ENCODE measurements at regions not wholly inside any gene's neighbourhood (a gene's known extent, or its start where the extent isn't known, plus 50 kb on each side); places are given as distances from the start of the nearest gene placed in this dataset.

DNA sequence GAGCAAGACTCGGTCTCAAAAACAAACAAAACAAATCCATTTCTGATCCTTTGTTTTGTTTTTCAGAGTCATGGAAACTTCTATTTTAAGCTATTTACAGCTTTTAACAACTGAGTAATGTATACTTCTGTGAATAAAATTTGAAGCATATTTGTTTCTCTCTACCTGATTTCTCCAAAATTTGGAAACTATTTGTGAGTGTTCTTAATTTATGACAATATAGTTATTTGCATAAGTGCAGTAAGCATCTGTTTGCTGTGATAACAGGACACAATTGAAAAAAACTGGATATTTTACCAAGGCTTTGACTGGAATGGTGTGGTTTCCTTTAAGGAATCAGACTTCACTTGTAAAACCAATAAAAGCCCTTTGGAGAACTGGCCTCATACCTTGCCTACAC is 53.3 kb upstream of the GULP1 start:
- no peaks in the 10 kb centered on the region for H3K36me3 Mint-ChIP-seq (ENCODE audit: insufficient read depth, unreplicated experiment)
- TF ChIP-seq, protein P1, sequence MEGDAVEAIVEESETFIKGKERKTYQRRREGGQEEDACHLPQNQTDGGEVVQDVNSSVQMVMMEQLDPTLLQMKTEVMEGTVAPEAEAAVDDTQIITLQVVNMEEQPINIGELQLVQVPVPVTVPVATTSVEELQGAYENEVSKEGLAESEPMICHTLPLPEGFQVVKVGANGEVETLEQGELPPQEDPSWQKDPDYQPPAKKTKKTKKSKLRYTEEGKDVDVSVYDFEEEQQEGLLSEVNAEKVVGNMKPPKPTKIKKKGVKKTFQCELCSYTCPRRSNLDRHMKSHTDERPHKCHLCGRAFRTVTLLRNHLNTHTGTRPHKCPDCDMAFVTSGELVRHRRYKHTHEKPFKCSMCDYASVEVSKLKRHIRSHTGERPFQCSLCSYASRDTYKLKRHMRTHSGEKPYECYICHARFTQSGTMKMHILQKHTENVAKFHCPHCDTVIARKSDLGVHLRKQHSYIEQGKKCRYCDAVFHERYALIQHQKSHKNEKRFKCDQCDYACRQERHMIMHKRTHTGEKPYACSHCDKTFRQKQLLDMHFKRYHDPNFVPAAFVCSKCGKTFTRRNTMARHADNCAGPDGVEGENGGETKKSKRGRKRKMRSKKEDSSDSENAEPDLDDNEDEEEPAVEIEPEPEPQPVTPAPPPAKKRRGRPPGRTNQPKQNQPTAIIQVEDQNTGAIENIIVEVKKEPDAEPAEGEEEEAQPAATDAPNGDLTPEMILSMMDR (IDR thresholded peaks at IDR 0.05; ENCODE audit: unreplicated experiment): no peak
- CTCF ChIA-PET: no interaction called here
- no peak overlapping the region for H3K4me3 Mint-ChIP-seq (ENCODE audit: low read depth, unreplicated experiment)
- H3K27ac Mint-ChIP-seq (ENCODE audit: unreplicated experiment): no peak overlapping the region
- no peaks in the 10 kb centered on the region for H3K9me3 Mint-ChIP-seq (ENCODE audit: low read depth, unreplicated experiment)
- intact Hi-C loops (cut with micrococcal nuclease; ENCODE audit: unreplicated experiment): no loop called here
- no peak for DNase-seq
- no peaks in the 10 kb centered on the region for H3K27me3 Mint-ChIP-seq (ENCODE audit: unreplicated experiment)
- no peaks in the 10 kb centered on the region for H3K4me1 Mint-ChIP-seq (ENCODE audit: low read depth, unreplicated experiment)
- no TSS peak for BruUV-seq (replicated peaks)
